ENCODE measurements at regions not wholly inside any gene's neighbourhood (a gene's known extent, or its start where the extent isn't known, plus 50 kb on each side); places are given as distances from the start of the nearest gene placed in this dataset.
"Not testable (repeated sequence)": the region's sequence is repeated elsewhere in the genome, so short reads cannot be mapped to it uniquely, and the experiment has no call there.

DNA sequence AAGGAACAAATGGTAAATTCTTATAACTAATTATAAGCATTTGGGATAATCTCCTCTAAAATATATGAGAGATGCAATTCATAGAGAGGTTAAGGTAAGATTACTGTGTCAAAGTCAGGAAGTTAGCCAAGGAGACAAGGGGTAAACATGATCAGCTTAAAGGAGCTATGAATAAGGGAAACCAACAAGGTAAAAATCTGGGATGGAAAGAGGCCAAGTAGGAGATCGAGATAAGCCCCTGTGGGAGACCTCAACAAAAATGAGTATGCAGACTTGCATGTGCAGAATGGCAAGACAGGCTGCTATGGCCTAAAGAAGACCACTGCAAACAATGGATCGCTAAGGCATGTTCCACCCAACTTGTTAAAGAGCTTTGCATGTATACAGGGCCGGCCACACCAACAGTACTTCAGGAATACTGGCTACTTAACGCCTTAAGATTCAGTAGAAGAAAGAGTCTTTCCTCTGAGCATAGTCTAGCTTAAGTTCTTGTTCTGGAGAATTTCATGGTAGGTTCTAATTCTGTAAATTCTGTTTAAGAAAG lies 738.6 kb downstream of the GALC start:
- H3K4me3 ChIP-seq = no peak overlapping the region
- no peak overlapping the region for H3K27ac ChIP-seq
- DNase-seq = no peak
- intact Hi-C loops (cut with DNase I) = no loop called here
- no peaks in the 10 kb centered on the region for H3K36me3 ChIP-seq (replicated peaks in 1 of 2)
- no peaks in the 10 kb centered on the region for H3K27me3 ChIP-seq
- TF ChIP-seq POLR2A (IDR thresholded peaks at IDR 0.05) = no peak
- TF ChIP-seq, protein P1, sequence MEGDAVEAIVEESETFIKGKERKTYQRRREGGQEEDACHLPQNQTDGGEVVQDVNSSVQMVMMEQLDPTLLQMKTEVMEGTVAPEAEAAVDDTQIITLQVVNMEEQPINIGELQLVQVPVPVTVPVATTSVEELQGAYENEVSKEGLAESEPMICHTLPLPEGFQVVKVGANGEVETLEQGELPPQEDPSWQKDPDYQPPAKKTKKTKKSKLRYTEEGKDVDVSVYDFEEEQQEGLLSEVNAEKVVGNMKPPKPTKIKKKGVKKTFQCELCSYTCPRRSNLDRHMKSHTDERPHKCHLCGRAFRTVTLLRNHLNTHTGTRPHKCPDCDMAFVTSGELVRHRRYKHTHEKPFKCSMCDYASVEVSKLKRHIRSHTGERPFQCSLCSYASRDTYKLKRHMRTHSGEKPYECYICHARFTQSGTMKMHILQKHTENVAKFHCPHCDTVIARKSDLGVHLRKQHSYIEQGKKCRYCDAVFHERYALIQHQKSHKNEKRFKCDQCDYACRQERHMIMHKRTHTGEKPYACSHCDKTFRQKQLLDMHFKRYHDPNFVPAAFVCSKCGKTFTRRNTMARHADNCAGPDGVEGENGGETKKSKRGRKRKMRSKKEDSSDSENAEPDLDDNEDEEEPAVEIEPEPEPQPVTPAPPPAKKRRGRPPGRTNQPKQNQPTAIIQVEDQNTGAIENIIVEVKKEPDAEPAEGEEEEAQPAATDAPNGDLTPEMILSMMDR (IDR thresholded peaks at IDR 0.05) = no peak
- 60 to 68% (median 64%) methylated on average over 4 of the region's 4 CpGs for WGBS, 4 donors
- H3K4me1 ChIP-seq (replicated peaks in 1 of 2) = no peaks in the 10 kb centered on the region
- no peaks in the 10 kb centered on the region for H3K9me3 ChIP-seq (replicated peaks in 1 of 3)

DNA sequence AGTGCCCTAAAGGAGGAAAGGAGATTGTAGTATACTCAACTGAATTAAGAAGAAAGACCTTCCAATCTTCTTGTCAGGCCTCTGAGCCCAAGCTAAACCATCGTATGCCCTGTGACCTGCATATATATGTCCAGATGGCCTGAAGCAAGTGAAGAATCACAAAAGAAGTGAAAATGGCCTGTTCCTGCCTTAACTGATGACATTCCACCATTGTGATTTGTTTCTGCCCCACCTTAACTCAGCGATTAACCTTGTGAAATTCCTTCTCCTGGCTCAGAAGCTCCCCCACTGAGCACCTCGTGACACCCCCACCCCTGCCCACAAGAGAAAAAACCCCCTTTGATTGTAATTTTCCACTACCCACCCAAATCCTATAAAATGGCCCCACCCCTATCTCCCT lies 739.2 kb downstream of the GALC start:
- intact Hi-C loops (cut with DNase I); H3K4me1 ChIP-seq (replicated peaks in 1 of 2); H3K27ac ChIP-seq; H3K4me3 ChIP-seq; H3K27me3 ChIP-seq; H3K9me3 ChIP-seq (replicated peaks in 1 of 3); DNase-seq; H3K36me3 ChIP-seq (replicated peaks in 1 of 2): not testable (repeated sequence)
- 71 to 79% (median 74%) methylated on average over 3 of the region's 3 CpGs for WGBS, 4 donors

DNA sequence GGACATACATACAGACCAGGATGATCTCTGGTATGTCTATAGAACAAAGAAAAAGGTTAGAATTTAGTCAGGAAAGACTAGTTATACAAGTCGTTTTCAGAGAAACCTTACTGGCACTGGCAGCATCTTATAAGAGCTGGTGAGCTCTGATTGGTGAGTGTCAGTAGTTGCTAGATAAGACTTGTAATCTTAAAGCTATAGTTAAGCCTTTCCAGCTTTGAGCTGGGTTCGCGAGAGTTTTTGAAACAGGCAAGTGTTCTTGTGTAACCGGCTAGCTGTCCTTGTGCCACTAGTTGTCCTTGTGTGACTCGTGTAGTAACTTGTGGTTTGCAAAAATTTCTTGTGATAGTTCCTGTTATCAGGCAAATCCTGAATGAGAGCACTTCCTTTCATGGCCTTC lies 740.9 kb downstream of the GALC start:
- peak in 4 of 7 donors; percentile 10 to 15 (median 12) for DNase-seq
- no peak overlapping the region for H3K27ac ChIP-seq
- intact Hi-C loops (cut with DNase I) = no loop called here
- no peaks in the 10 kb centered on the region for H3K36me3 ChIP-seq (replicated peaks in 1 of 2)
- H3K4me1 ChIP-seq (replicated peaks in 1 of 2) = no peaks in the 10 kb centered on the region
- H3K4me3 ChIP-seq = no peak overlapping the region
- no peaks in the 10 kb centered on the region for H3K9me3 ChIP-seq (replicated peaks in 1 of 3)
- no peaks in the 10 kb centered on the region for H3K27me3 ChIP-seq
- WGBS, 4 donors = 30 to 68% (median 39%) methylated on average over 5 of the region's 5 CpGs
- TF ChIP-seq, protein P1 (IDR thresholded peaks at IDR 0.05) = no peak
- no peak for TF ChIP-seq POLR2A (IDR thresholded peaks at IDR 0.05)

DNA sequence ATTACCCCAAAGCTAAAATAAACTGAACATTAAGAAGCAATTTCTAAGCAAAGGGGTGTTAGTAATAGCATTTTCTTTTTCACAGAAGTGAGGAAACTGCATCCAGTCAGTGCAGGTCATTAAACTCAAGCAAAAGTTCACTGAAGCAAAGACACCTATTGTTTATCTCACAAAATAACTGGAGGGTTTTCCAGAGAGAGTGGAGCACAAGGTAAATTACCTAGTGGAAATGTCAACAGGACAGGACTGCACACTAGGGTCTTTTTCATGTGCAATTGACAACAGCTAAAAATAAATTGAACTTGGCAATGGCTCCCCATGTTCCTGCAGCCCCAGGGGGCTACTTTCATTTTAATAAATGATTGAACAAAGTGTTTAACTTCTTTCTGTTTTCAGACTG lies 742.0 kb downstream of the GALC start:
- no peaks in the 10 kb centered on the region for H3K4me1 ChIP-seq (replicated peaks in 1 of 2)
- no peaks in the 10 kb centered on the region for H3K27me3 ChIP-seq
- no peak for DNase-seq
- TF ChIP-seq, protein P1 (IDR thresholded peaks at IDR 0.05) = no peak
- no peak for TF ChIP-seq POLR2A (IDR thresholded peaks at IDR 0.05)
- no peaks in the 10 kb centered on the region for H3K9me3 ChIP-seq (replicated peaks in 1 of 3)
- H3K36me3 ChIP-seq (replicated peaks in 1 of 2) = no peaks in the 10 kb centered on the region
- intact Hi-C loops (cut with DNase I) = no loop called here
- no peak overlapping the region for H3K27ac ChIP-seq
- no peak overlapping the region for H3K4me3 ChIP-seq

DNA sequence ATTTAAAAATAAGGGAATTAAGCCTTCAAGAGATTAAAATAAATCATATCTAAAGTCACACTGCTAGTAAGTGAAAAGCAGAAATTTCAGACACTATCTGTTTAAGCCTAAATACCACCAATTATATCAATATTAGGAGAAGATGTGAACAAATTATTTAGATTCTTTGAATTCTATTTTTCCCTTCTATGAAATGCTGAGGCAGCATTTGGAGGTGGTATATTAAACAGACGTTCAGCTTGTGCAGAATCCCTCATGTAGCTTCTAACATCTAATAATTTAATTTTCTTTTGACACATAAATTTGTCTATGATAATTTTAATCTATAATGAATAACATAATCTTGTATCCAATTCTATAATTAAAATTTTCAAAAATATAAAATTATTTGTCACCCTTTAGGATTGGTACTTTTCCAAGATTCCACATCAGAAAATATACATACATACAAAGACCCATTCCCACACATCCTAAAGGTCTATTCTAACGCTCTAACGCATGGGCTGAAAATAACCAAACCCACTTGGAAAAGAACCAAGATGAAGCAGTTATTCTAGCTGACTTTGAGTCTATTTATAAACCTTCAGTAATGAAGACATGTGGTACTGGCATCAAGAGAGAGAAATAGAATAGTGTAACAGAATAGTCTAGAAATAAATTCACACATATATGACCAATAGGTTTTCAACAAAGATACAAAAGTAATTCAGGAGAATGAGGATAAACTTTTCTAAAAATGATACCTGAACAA lies 751.8 kb downstream of the GALC start:
- no peak overlapping the region for H3K27ac ChIP-seq
- H3K27me3 ChIP-seq = no peaks in the 10 kb centered on the region
- intact Hi-C loops (cut with DNase I) = no loop called here
- no peak for DNase-seq
- H3K9me3 ChIP-seq (replicated peaks in 1 of 3) = no peaks in the 10 kb centered on the region
- H3K4me1 ChIP-seq (replicated peaks in 1 of 2) = no peaks in the 10 kb centered on the region
- TF ChIP-seq POLR2A (IDR thresholded peaks at IDR 0.05) = no peak
- TF ChIP-seq, protein P1 (IDR thresholded peaks at IDR 0.05) = no peak
- H3K4me3 ChIP-seq = no peak overlapping the region
- H3K36me3 ChIP-seq (replicated peaks in 1 of 2) = no peaks in the 10 kb centered on the region
- 64 to 76% (median 67%) methylated on average over 3 of the region's 3 CpGs for WGBS, 4 donors

DNA sequence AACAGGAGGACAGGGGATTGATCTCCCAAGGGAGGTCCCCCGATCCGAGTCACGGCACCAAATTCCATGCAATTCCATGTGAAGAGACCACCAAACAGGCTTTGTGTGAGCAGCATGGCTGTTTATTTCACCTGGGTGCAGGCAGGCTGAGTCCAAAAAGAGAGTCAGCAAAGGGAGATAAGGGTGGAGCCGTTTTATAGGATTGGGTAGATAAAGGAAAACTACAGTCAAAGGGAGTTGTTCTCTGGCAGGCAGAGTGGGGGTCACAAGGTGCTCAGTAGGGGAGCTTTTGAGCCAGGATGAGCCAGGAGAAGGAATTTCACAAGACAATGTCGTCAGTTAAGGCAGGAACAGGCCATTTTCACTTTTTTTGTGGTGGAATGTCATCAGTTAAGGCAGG lies 752.7 kb downstream of the GALC start:
- H3K4me1 ChIP-seq (replicated peaks in 1 of 2); H3K9me3 ChIP-seq (replicated peaks in 1 of 3); H3K36me3 ChIP-seq (replicated peaks in 1 of 2); H3K27me3 ChIP-seq; H3K27ac ChIP-seq; DNase-seq; H3K4me3 ChIP-seq; intact Hi-C loops (cut with DNase I): not testable (repeated sequence)
- 69 to 73% (median 71%) methylated on average over 5 of the region's 5 CpGs for WGBS, 4 donors

Data from adrenal gland (tissue), 9 donors.